ENCODE measurements at regions not wholly inside any gene's neighbourhood (a gene's known extent, or its start where the extent isn't known, plus 50 kb on each side); places are given as distances from the start of the nearest gene placed in this dataset.

GRCh38 chr3:175969456-175969855 is 1110.3 kb downstream of the NAALADL2 start:
- no peak for TF ChIP-seq ZBTB49 (CRISPR knock-in tag; IDR thresholded peaks at IDR 0.05; ENCODE audit: borderline replicate concordance)
- TF ChIP-seq ZZZ3 (IDR thresholded peaks at IDR 0.05) = no peak
- no peak for TF ChIP-seq MAX (CRISPR knock-in tag; IDR thresholded peaks at IDR 0.05)
- no peak for TF ChIP-seq FOXA1 (IDR thresholded peaks at IDR 0.05; ENCODE audit: borderline replicate concordance)
- no peak for TF ChIP-seq KLF10 (CRISPR knock-in tag; IDR thresholded peaks at IDR 0.05)
- no peak for TF ChIP-seq POLR2A (conservative IDR thresholded peaks at IDR 0.05)
- TF ChIP-seq ZNF57 (CRISPR knock-in tag; IDR thresholded peaks at IDR 0.05) = no peak

Data from K562 (cell line).